COLO829 (cell line): ENCODE measurements at regions not wholly inside any gene's neighbourhood (a gene's known extent, or its start where the extent isn't known, plus 50 kb on each side); places are given as distances from the start of the nearest gene placed in this dataset.
"Not testable (repeated sequence)": the region's sequence is repeated elsewhere in the genome, so short reads cannot be mapped to it uniquely, and the experiment has no call there.

ENCODE experiments used
- DNase-seq: peaks from one replicate; pipeline ENCODE4 v3.0.0; 2012; ENCODE audit warnings: low spot score

DNA sequence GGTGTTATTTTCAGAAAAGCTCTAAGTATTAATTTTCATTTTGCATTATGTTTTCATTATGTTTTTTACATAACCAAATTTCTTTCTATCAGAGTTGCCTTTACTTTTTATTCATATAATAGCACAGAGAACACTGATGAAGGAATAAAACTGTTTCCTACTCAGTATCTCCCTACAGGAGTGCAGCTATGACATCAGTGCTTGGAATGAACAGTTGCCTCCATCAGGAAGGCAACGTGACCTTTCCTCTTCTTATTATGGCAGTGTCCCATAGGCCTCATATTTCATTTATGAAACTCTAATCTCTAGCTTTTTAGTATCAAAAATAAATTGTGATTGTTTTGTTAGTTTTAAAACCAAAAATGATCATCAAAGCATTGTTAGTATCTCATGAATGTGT, 712.8 kb downstream of the CD109 start:
- no peak for DNase-seq

DNA sequence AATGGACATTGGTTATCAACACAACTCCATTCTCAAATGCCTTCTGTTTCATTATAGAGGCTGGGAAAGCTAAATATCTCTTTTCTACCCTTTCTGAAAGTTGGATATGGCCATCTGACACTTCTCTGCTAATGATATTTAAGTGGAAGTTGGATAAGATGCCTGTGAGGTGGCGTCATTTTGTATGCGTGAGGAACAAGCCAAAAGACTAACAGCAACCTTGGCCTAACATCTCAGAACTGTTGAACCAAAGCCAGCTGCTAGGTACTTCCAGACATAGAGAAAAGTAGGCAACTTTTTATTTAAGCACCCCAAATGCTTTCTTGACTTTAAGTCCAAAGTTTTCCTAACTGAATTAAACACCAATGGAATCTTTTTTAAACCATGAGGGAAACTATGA, 708.4 kb downstream of the CD109 start:
- no peak for DNase-seq

DNA sequence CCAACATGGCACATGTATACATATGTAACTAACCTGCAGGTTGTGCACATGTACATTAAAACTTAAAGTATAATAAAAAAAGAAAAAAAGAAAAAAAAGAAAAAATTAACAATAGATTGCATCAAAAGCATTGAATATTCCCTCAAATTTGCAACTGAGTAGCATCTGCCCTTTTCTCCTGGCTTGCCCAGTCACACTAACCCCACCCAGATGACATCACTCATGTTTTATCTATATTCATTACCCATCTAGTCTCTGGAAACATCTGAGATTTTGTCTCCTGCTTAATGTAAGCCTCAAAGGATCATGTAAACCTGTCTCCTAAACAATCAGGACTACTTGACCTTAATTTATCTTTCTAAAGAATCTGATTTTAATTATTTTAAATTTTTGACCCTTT, 706.8 kb downstream of the CD109 start:
- no peak for DNase-seq

DNA sequence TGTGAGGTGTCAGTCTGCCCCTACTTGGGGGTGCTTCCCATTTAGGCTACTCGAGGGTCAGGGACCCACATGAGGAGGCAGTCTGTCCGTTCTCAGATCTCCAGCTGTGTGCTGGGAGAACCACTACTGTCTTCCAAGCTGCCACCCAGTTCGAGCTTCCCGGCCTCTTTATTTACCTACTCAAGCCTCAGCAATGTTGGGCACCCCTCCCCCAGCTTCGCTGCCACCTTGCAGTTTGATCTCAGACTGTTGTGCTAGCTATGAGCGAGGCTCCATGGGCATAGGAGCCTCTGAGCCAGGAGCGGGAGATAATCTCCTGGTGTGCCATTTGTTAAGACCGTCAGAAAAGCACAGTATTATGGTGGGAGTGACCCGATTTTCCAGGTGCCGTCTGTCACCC, 682.4 kb downstream of the CD109 start:
- not testable (repeated sequence) for DNase-seq

DNA sequence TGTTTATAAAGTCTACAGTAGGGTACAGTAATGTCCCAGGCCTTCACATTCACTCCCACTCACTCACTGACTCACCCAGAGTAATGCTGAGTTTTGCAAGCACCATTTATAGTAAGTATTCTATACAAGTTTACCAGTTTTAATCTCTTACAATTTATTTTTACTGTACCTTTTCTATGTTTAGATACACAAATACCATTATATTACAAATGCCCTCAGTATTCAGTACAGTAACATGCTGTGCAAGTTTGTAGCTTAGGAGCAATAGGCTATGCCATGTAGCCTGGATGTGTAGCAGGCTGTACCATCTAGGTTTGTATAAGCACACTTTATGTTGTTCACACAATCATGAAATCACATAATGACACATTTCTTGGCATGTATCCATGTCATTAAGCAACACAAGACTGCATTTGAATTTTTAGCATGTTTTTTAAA, 673.6 kb downstream of the CD109 start:
- no peak for DNase-seq

DNA sequence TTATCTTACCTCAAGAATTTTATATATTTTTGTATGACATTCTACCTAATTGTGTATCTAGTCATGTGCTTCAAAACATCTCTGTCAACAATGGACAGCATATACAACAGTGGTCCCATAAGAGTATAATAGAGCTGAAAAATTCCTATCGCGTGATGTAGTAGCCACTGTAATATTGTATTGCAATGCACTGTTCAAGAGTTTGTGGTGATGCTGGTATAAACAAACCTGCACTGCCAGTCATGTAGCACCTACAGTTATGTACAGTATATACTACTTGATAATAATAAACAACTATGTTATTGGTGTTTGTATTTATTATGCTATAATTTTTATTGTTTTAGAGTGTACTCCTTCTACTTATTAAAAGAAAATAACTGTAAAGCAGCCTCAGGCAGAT, 672.7 kb downstream of the CD109 start:
- DNase-seq: no peak

DNA sequence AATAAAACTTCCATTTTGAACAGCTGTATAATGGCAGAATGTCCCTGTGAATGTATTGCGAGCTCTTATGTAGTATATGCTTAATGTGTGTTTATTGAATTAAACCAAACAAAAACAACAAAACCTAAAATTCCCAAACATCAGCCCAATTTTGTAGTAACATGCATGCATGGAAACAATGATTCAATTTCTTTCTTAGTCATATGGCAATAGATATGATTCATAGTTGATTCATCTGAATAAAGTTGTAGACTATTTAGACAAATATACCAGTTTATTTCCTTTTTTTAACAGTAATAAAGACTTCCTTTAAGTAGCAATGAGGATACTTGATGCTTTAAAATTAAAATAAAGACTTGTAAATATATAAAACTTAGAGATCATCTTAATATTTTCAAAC, 670.6 kb downstream of the CD109 start:
- DNase-seq: no peak

DNA sequence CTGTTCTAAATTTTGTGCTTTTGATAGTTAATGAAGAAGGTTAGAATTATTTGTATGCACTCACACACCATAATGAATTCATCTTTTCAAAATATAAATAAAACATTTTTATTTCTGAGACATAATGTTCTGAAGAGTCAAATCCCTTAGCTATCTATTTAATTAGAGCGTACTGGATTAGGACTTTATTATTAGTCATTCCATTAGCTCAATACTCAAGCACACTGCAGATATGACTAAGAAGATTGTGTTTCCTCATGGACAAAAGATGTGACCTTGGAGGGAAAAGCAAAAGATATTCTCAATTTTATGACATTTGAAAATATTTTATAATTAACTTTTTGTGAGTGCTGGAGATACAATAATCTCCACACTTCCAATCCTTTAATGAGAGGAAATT, 666.4 kb downstream of the CD109 start:
- no peak for DNase-seq

DNA sequence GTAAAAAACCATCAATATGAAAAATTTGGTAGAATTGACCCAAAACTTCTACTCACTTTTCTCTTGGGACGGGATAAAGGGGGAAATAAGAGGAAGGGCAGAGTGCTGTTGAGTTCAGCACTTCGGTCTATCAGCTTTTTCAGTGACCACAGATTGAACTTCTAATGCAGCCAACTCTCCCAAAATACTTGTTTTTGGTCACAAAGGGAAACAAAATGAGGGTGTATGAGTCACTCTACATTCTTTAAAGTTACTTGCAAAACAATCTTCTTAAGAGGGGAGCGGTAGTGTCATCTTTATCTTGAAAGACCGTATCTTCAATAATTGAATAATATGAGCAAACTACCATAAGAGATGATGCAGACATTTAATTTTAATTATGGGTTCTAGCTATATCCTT, 661.3 kb downstream of the CD109 start:
- DNase-seq: no peak

DNA sequence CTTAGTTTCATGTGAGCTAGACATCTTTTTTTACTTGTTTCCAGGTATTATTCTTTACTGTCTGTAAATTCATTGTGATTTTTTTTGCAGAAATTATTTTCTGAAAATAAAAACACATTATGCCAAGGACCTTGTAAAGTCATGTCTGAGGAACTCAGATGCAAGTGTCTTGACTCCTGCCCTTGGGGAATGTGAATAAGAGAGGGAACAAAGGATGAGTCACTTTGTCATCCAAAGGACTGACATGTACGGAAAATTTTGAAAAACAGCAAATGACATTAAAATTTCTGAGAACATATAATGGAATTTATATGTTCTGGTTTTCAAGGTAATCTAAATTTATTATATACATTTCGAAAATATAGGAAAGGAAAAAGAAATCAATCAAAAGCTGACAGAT, 660.4 kb downstream of the CD109 start:
- DNase-seq: no peak

DNA sequence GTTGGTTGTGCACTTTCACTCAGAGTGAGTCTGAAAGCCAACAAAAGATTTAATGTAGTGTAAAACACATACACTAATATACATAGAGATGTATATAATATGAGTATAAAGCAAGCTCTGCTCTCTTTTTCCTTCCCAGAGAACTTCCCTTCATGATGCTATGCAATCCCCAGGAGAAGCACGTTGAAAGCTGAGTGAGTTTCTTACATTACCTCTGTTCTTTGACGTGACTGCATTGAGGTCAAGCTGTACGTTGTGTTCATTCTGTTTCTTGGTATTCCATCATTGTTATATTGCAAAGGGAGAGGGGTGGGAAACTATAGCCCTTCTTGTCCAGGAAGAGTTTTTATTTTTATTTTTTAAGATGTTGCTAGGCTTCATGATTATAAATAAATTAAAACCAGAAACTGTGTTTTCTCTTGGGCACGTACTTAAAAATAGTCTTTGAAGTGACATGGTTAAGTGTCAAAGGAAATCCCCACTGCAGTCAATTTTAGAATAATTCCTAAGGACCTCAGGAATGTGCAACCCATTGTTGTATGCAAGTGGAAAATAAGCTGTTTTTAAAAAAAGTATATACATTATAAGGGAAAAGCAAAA, 651.0 kb downstream of the CD109 start:
- no peak for DNase-seq

DNA sequence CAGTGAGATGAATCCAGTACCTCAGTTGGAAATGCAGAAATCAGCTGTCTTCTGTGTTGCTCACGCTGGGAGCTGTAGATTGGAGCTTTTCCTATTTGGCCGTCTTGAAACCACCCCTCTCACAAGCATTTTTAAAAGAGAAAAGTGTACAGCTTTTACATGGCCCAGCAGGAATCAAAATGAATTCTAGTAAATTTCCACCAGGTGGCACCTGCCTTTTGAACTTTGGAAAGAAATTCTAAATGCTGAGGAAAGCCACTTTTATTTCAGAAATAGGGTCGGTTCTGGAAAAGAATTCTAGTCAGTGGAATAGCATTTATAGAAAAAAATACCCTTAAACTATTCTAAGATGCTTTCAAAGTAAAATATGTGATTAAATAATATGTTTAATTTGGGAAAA, 647.8 kb downstream of the CD109 start:
- DNase-seq: peak; percentile 1

DNA sequence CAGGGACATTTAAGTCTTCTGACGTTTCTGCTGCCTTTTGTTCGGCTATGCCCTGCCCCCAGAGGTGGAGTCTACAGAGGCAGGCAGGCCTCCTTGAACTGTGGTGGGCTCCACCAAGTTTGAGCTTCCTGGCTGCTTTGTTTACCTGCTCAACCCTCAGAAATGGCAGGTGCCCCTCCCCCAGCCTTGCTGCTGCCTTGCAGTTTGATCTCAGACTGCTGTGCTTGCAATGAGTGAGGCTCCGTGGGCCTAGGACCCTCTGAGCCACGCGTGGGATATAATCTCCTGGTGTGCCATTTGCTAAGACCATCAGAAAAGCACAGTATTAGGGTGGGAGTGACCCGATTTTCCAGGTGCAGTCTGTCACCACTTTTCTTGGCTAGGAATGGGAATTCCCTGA, 647.3 kb downstream of the CD109 start:
- not testable (repeated sequence) for DNase-seq

DNA sequence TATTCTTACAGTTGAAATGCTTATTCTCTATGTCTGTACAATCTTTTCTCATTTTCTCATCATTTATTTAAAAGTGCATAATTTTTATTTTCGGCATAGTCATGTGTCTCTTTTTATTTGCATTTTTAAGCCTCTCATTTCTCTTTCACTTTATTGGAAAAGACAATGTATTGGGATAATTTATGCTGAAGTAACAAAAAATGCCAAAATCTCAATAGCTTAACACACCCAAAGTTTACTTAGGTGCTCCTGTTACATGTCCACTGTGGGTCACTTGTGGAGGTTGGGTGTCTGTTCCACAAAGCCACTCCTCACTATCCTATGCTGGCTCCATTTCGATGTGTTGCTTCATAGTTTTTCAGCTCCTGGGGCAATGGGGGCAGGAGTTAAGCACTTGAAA, 638.7 kb downstream of the CD109 start:
- no peak for DNase-seq

DNA sequence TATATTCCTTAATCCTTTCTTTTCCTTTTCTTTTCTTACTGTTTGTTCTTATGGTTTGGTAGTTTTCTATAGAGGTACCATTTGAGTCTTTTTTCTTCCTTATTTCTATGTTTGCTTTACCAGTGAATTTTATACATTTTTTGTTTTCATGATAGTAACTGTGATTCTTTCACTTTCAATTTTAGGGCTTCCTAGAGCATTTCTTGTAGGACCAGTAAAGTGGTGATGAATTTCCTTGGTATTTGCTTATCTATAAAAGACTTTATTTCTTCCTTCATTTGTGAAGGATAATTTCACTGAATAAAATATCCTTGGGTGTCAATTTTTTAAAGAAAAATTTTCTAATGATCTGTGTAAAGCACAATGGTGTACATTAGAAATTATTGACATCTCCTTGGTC, 637.4 kb downstream of the CD109 start:
- DNase-seq: no peak

DNA sequence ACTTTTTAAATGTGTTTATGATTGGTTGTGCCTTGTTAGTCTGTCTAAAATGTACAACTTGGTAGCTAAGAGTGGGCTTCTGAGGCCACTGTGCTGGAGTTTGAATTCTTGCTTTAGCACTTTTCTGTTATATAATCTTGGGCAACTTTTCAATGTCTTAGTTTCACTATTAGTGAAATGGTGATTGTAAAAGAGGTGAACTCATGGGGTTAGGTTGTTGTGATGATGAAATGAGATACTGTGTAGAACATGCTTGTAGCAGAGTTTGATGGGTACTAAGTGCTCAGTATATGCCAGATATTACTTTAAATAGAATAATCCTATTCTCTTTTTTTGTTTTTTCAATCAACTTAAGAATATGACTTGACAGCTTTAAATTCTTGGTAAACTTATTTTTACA, 624.7 kb downstream of the CD109 start:
- DNase-seq: no peak

DNA sequence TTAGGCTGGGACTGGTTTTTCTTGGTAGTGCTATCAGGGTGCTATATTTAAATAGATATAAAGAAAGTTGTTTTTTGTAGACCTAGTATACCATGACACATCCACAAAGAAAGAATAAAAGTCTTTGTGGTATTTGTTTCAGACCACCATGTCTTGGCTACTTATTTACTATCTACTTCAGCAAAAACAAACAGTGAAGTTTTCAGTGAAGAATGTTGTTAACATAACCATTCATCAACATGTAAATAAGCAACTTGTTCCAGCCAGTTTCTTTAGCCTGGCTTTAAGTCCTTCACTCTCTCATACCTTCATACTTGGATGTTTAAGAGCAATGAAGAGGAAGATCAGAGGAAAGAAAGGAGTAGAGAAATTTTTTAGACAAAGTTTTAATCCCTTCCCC, 624.1 kb downstream of the CD109 start:
- DNase-seq: no peak

DNA sequence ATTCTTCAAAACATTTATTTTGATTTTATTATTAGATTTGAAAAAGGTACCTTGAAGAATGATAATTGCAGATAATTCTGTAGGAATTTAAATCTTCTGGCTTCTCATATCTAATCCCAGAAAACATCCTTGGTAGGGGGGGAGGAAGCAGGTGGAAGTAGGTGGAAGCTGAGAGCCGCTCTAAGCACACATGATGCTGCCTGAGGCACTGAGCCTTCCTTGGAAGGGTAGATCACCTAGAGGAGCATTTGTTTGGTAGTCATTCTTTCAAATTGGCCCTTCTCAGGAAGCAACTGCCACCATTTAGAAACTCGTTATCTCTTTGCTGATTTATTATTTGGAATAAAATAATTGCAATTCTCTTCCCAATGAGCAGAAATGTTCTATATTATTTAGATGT, 623.3 kb downstream of the CD109 start:
- DNase-seq: no peak

DNA sequence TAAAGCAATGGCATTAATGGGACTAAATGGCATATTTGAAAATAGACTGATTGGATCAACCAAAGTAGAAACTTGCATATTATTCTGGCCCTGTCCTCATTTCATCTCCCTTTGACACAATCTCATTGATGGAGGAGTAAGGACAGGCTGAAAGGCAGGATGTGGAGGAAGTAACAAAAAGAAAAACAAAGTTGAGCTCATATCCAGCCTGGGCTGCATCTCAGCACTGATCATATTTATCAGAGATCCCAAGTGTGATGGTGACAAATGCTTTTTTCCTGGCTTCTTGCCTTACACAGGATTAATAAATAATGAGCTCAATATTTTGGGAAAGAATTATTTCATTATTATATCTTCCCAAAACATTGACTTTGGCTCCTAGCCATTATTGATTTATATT, 622.7 kb downstream of the CD109 start:
- DNase-seq: no peak

DNA sequence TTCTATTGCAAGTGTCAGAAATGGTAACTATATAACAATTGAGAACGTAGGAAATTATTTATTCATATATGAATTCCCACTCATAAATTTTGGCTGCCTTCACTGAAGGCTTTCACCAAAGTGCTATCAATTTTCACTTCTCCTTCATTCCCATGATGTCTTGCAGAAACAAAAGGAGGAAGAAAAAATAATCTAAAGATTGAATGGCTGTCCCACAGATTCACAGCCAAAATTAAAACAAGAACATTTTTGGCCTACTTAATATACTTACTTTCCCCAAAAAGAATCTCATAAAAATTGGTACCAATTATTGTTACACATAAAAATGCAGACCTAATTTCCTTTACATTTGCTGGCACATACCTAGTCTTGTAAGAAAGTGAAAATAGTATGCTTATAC, 616.1 kb downstream of the CD109 start:
- no peak for DNase-seq

DNA sequence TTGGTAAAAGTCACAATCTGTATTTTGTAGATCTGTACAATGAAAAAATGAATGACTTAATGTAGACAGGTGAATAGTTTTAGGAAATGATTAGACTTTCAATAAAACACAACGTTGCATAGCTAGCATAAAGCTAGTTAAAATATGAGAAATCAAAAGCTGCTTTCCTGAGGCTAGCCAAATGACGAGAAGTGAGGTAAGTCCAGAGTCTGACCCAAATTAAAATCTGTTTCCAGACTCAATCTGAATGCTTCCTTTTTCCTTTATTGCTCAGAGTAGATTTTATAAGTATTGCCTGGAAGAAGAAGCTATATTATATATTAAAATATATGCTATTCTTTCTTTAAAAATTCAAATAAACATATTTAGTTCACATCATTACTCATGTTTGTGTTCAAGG, 615.4 kb downstream of the CD109 start:
- DNase-seq: no peak

DNA sequence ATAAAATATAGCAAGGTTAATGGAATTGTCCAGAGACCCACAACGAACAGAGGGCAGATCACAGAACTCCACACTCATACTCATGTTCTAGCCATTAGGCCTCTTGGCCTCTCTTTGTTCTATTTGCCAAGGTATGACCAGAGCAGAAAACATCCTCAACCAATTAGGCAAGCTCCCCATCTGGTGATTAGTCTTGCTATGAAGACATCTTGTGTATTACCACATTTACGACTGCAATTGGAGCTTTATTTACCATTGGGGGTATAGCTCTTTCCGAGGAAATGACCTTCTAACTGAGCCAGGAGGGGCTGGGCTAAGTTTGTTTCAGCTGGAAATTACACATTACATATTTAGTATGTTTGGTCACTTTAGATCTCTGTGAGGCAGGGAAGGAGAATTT, 593.9 kb downstream of the CD109 start:
- no peak for DNase-seq

DNA sequence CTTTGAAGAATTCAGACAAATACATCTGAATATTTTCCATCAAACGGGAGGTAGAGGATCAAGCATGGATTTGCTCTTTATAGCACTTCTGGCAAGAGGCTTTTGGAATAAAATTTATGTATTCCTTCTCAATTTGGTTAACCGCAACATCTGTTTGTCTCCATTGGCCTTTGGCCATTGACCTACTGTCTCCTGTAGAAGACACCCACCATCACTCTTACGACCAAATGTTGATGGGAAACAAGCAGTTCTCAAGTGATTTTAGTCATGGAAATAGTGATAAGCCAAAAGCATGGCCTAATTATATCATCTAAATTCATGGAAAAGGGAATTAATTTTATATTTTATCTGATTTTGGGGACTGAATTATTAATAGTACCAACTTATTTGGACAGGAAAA, 591.9 kb downstream of the CD109 start:
- no peak for DNase-seq

DNA sequence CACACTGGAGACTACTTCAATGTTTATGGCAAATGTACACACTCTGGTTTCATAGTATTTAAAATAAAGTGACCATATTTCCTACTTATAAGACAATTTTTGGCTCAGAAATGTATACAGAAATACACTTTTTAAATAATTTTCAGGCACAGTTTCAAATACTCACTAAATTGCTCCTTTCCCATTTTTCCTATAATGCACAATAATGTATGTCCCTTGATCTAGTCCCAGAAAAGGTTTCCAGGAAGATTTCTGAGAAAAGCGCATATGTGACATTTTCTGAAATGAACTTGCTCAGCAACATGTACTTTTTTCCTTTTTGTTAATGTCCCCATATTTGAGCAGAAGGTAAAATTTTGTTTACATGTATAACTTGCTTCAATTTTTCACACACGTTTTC, 591.4 kb downstream of the CD109 start:
- DNase-seq: no peak

DNA sequence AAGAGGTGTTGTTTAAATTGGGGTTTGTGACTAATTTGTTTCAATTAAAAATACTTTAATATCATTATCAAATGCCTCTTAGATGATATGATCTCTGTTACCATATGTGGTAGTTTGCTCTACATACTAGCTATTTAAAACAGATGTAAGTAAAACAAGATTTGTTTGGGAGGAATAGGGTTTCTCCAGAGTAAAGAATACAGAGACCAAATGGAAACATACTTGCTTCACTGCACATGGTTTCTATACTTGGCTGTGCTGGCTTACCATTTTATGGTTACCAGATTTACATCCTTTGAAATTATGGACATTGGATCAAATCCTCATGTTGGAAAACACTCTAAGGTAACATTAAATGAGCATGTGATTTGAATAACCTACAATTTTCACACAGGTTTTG, 588.3 kb downstream of the CD109 start:
- no peak for DNase-seq
